ENCODE measurements at regions not wholly inside any gene's neighbourhood (a gene's known extent, or its start where the extent isn't known, plus 50 kb on each side); places are given as distances from the start of the nearest gene placed in this dataset.
A peak's percentile ranks its signal among the peaks of the same experiment; 100 is the strongest.

DNA sequence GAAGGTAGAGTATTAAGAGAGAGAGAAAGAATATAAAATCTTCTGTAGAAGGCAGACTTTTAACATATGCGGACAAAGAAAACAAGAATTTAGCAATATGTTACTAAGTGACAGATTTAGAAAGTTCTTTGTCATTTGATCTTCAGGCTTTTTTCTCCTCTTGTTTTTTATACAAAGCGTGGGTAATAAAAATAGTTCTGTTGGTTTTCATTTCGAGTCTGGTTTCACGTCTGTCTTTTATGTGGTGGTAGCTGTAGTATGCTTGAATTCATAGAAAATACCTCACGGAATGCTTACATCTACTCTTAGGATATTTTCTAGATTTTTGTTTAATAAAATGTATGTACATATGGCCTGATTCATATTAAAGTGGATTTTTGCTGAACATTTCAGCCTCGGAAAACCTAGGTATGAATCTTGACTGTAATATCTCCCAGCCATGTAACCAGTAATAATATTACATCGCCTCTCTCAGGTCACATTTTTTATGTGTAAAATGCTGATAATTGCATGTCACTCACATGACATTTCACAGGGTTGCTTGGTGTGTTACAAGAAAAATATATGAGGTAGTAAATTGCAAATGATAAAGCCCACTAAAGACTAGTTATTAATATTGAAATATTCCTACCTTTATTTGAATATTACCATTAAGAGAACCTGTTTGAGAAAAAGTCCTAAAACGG is 72.5 kb upstream of the TAF11L2 start:
- no peak overlapping the region for H2AFZ ChIP-seq (ENCODE audit: low read depth, low read length)
- peak overlapping the region; percentile 85 for H3K27ac ChIP-seq (ENCODE audit: low read length)
- peak; percentile 33 for TF ChIP-seq SMC3 (conservative IDR thresholded peaks at IDR 0.05; ENCODE audit: poor library complexity)
- TF ChIP-seq, protein P1, sequence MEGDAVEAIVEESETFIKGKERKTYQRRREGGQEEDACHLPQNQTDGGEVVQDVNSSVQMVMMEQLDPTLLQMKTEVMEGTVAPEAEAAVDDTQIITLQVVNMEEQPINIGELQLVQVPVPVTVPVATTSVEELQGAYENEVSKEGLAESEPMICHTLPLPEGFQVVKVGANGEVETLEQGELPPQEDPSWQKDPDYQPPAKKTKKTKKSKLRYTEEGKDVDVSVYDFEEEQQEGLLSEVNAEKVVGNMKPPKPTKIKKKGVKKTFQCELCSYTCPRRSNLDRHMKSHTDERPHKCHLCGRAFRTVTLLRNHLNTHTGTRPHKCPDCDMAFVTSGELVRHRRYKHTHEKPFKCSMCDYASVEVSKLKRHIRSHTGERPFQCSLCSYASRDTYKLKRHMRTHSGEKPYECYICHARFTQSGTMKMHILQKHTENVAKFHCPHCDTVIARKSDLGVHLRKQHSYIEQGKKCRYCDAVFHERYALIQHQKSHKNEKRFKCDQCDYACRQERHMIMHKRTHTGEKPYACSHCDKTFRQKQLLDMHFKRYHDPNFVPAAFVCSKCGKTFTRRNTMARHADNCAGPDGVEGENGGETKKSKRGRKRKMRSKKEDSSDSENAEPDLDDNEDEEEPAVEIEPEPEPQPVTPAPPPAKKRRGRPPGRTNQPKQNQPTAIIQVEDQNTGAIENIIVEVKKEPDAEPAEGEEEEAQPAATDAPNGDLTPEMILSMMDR (IDR thresholded peaks at IDR 0.05; ENCODE audit: poor library complexity, severe bottlenecking), result peak; percentile 41
- TF ChIP-seq EZH2 (IDR thresholded peaks at IDR 0.05; ENCODE audit: borderline replicate concordance, insufficient read depth, low read length, poor library complexity, severe bottlenecking), result no peak
- peak; percentile 53 for TF ChIP-seq RAD21 (conservative IDR thresholded peaks at IDR 0.05)
- TF ChIP-seq MXI1 (conservative IDR thresholded peaks at IDR 0.05; ENCODE audit: poor library complexity, severe bottlenecking), result no peak
- TF ChIP-seq, protein P2, sequence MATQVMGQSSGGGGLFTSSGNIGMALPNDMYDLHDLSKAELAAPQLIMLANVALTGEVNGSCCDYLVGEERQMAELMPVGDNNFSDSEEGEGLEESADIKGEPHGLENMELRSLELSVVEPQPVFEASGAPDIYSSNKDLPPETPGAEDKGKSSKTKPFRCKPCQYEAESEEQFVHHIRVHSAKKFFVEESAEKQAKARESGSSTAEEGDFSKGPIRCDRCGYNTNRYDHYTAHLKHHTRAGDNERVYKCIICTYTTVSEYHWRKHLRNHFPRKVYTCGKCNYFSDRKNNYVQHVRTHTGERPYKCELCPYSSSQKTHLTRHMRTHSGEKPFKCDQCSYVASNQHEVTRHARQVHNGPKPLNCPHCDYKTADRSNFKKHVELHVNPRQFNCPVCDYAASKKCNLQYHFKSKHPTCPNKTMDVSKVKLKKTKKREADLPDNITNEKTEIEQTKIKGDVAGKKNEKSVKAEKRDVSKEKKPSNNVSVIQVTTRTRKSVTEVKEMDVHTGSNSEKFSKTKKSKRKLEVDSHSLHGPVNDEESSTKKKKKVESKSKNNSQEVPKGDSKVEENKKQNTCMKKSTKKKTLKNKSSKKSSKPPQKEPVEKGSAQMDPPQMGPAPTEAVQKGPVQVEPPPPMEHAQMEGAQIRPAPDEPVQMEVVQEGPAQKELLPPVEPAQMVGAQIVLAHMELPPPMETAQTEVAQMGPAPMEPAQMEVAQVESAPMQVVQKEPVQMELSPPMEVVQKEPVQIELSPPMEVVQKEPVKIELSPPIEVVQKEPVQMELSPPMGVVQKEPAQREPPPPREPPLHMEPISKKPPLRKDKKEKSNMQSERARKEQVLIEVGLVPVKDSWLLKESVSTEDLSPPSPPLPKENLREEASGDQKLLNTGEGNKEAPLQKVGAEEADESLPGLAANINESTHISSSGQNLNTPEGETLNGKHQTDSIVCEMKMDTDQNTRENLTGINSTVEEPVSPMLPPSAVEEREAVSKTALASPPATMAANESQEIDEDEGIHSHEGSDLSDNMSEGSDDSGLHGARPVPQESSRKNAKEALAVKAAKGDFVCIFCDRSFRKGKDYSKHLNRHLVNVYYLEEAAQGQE (IDR thresholded peaks at IDR 0.05; ENCODE audit: borderline replicate concordance), result no peak
- TF ChIP-seq TAF1 (IDR thresholded peaks at IDR 0.05; ENCODE audit: low read depth), result no peak
- peak; percentile 47 for TF ChIP-seq EP300 (conservative IDR thresholded peaks at IDR 0.05; ENCODE audit: poor library complexity, severe bottlenecking)
- TF ChIP-seq POLR2AphosphoS5 (IDR thresholded peaks at IDR 0.05), result peak; percentile 50
- no peaks in the 10 kb centered on the region for H3K9me3 ChIP-seq (ENCODE audit: low read length)
- H3K9ac ChIP-seq (ENCODE audit: low read length), result peak overlapping the region; percentile 41
- no peaks in the 10 kb centered on the region for H3K9me2 ChIP-seq (ENCODE audit: insufficient read depth, low read length)
- H3K79me2 ChIP-seq (replicated peaks; ENCODE audit: insufficient read depth, low read length), result no peaks in the 10 kb centered on the region
- no peaks in the 10 kb centered on the region for H3K36me3 ChIP-seq (ENCODE audit: insufficient read depth, low read length)
- no peaks in the 10 kb centered on the region for H4K20me1 ChIP-seq (ENCODE audit: insufficient read depth)
- H3K27me3 ChIP-seq (ENCODE audit: insufficient read depth, low read depth, low read length), result no peaks in the 10 kb centered on the region
- no peaks in the 10 kb centered on the region for H3F3A ChIP-seq (ENCODE audit: insufficient read depth, low read length, poor library complexity, severe bottlenecking)
- H3K4me3 ChIP-seq (ENCODE audit: low read length), result peak overlapping the region; percentile 13
- peak overlapping the region; percentile 33 for H3K4me2 ChIP-seq (ENCODE audit: low read length)

DNA sequence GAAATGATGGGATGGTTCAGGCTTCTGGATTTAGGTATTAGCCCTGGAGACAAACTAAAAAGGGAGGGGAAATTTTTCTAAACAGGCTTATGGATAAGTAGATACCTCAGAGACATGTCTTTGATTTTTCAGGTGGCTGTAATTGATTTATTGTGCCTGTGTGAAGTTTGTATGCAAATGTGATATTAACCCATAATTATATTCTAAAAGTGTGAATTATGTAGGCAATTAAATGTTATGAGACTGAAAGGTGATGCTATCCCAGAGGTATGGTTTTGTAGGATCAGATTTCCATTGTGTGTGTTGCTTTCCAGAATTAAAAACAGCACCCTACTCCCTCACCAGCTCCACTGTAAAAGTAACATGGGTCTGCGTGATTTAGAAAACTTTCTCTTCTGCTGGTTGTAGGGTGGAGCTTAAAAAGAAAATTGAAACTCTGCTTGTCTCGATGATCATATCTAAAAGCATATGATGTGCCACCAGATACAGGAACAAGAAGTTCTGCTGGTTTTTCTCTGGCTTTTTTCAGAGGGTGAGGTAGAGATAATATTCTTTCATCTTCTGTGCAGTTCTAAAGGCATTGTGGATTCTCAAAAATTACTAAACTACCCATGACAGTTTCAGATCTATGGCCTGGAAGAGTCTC is 71.8 kb upstream of the TAF11L2 start:
- H3K79me2 ChIP-seq (replicated peaks; ENCODE audit: insufficient read depth, low read length), result no peaks in the 10 kb centered on the region
- no peaks in the 10 kb centered on the region for H3K27me3 ChIP-seq (ENCODE audit: insufficient read depth, low read depth, low read length)

More for the DNA sequence above, 71.8 kb upstream of the TAF11L2 start:
- H3K4me2 ChIP-seq (ENCODE audit: low read length), result peak overlapping the region; percentile 33
- no peaks in the 10 kb centered on the region for H3K9me2 ChIP-seq (ENCODE audit: insufficient read depth, low read length)
- H2AFZ ChIP-seq (ENCODE audit: low read depth, low read length), result no peak overlapping the region
- no peaks in the 10 kb centered on the region for H3F3A ChIP-seq (ENCODE audit: insufficient read depth, low read length, poor library complexity, severe bottlenecking)
- H3K9ac ChIP-seq (ENCODE audit: low read length), result no peak overlapping the region
- H3K9me3 ChIP-seq (ENCODE audit: low read length), result no peaks in the 10 kb centered on the region
- H3K27ac ChIP-seq (ENCODE audit: low read length), result peak overlapping the region; percentile 85
- no peak for TF ChIP-seq MXI1 (conservative IDR thresholded peaks at IDR 0.05; ENCODE audit: poor library complexity, severe bottlenecking)
- no peak for TF ChIP-seq EZH2 (IDR thresholded peaks at IDR 0.05; ENCODE audit: borderline replicate concordance, insufficient read depth, low read length, poor library complexity, severe bottlenecking)
- TF ChIP-seq, protein P1 (IDR thresholded peaks at IDR 0.05; ENCODE audit: poor library complexity, severe bottlenecking), result no peak
- TF ChIP-seq, protein P2 (IDR thresholded peaks at IDR 0.05; ENCODE audit: borderline replicate concordance), result no peak
- no peak for TF ChIP-seq POLR2AphosphoS5 (IDR thresholded peaks at IDR 0.05)
- TF ChIP-seq SMC3 (conservative IDR thresholded peaks at IDR 0.05; ENCODE audit: poor library complexity), result no peak
- no peak for TF ChIP-seq EP300 (conservative IDR thresholded peaks at IDR 0.05; ENCODE audit: poor library complexity, severe bottlenecking)
- TF ChIP-seq RAD21 (conservative IDR thresholded peaks at IDR 0.05), result no peak
- TF ChIP-seq TAF1 (IDR thresholded peaks at IDR 0.05; ENCODE audit: low read depth), result no peak
- H3K36me3 ChIP-seq (ENCODE audit: insufficient read depth, low read length), result no peaks in the 10 kb centered on the region
- H3K4me3 ChIP-seq (ENCODE audit: low read length), result peak overlapping the region; percentile 13
- H4K20me1 ChIP-seq (ENCODE audit: insufficient read depth), result no peaks in the 10 kb centered on the region

All from neural cell (in vitro differentiated cells).